LNCaP clone FGC (cell line): ENCODE measurements at regions not wholly inside any gene's neighbourhood (a gene's known extent, or its start where the extent isn't known, plus 50 kb on each side); places are given as distances from the start of the nearest gene placed in this dataset.
A peak's percentile ranks its signal among the peaks of the same experiment; 100 is the strongest.
"Not testable (repeated sequence)": the region's sequence is repeated elsewhere in the genome, so short reads cannot be mapped to it uniquely, and the experiment has no call there.

Experiments
- DNase-seq: peaks from one replicate; pipeline ENCODE4 v3.0.0-alpha.2; 2011; ENCODE audit warnings: low read depth
- H3K4me3 ChIP-seq: 2 replicates; pipeline ENCODE4 v1.5.1; 2011; ENCODE audit warnings: mild to moderate bottlenecking, low read depth, low read length, control low read depth

DNA sequence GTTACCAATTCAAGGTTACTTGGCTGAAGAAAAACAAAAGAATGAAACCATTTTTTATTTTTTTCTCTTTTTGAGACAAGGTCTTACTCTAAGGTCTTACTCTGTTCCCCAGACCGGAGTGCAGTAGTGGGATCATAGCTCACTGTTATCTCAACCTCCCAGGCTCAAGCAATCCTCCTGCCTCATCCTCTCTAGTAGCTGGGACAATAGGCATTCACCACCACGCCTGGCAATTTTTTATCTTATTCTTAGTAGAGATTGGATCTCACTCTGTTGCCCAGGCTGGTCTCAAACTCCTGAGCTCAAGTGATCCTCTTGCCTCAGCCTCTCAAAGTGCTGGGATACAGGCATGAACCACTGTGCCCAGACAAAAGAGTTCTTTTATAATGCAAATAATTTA, 3732.0 kb upstream of the OR11H1 start:
- H3K4me3 ChIP-seq, DNase-seq: not testable (repeated sequence)

DNA sequence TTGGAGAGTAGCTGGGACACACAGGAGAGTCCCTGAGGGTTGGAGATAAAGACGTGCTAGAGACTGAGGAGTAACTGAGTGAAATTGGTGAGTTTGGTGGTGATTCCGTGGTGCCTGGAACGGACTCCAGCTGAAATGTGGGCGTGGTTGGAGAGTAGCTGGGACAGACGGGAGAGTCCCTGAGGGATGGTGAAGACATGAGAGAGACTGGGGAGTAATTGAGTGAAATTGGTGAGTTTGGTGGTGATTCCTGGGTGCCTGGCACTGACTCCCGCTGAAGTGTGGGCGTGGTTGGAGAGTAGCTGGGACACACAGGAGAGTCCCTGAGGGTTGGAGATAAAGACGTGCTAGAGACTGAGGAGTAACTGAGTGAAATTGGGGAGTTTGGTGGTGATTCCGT, 3712.5 kb upstream of the OR11H1 start:
- not testable (repeated sequence) for DNase-seq, H3K4me3 ChIP-seq

DNA sequence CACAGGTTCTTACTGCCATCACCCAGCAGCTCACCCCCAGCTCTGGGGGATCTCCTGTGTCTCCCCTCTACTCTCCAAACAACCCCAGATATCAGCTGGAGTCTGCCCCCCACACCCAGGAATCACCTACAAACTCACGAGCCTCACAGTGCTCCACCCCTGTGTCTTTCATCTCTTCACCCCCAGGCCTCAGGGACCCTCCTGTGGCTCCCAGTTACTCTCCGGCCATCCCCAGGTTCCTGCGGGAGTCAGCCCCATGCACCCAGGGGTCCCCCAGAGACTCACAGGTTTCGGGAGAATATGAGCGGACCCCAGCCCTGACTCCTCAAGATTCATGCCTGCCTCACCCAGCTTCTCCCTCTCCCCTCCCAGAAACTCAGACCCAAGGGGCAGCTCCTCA, 3709.1 kb upstream of the OR11H1 start:
- not testable (repeated sequence) for H3K4me3 ChIP-seq, DNase-seq

DNA sequence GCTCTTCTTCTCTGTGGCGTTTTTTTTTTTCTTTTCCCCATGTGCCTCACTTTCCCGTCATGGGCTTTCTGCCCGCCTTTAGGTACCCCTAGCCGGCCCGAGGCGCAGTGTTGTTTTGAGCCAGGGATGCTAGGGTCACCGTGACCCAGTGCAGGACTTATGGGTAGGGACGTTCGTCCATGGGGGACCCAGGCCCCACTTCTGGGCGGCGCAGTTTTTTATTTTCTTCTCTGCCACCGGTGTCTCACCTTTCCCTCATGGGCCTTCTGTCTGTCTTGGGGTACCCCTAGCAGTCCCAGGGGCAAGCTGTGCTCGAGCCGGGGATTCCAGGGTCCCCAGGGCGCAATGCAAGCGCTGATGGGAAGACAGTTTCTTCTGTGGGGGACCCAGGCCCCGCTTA, 3705.7 kb upstream of the OR11H1 start:
- H3K4me3 ChIP-seq, DNase-seq: not testable (repeated sequence)

DNA sequence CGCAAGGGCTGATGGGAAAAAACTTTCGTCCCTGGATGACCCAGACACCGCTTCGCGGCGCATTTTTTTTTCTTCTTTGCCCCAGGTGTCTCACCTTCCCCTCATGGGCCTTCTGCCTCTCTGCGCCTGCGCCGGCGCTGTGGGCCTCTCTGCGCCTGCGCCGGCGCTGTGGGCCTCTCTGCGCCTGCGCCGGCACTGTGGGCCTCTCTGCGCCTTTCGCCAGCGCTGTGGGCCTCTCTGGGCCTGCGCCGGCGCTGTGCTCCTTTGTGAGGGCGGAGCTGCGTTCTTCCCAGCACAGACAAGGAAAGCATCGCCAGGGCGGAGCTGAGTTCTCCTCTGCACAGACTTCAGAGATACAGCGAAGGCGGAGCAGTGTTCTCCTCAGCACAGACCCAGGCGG, 3703.0 kb upstream of the OR11H1 start:
- not testable (repeated sequence) for H3K4me3 ChIP-seq
- peak; percentile 48 for DNase-seq

DNA sequence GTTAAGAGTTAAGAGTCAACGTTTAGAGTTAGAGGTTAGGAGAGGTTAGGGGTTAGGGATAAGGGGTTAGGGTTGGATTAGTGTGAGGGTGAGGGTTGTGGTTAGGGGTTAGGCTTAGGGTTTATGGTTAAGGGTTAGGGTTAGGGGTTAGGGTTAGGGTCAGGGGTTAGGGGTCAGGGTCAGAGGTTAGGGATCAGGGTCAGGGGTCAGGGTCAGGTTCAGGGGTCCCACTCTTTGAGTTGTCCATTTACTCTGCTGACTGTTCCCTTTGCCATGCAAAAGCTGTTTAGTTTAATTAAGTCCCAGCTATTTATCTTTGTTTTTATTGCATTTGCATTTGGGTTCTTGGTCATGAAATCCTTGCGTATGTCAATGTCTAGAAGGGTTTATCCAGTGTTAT, 3702.0 kb upstream of the OR11H1 start:
- not testable (repeated sequence) for H3K4me3 ChIP-seq, DNase-seq

DNA sequence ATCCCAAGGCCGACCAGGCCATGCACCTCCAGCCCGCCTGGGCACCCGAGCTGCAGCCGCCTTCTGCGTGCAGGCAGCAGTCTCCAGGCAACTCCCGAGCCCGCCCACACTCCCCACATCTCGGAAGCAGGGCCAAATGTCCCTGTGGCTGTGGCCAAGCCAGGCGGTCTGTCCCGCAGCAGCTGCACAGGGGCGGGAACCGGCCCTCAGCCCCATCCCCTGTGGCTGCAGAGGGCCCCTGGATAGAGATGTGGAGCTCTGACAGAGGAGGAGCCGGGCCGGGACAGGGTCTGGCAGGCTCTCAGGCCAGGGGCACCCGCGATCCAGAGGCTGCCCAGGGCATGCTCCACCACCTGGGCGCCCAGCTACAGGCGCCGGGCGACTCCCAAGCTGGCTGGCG, 3698.6 kb upstream of the OR11H1 start:
- not testable (repeated sequence) for DNase-seq, H3K4me3 ChIP-seq
